ENCODE measurements at regions not wholly inside any gene's neighbourhood (a gene's known extent, or its start where the extent isn't known, plus 50 kb on each side); places are given as distances from the start of the nearest gene placed in this dataset.
A peak's percentile ranks its signal among the peaks of the same experiment; 100 is the strongest.

DNA sequence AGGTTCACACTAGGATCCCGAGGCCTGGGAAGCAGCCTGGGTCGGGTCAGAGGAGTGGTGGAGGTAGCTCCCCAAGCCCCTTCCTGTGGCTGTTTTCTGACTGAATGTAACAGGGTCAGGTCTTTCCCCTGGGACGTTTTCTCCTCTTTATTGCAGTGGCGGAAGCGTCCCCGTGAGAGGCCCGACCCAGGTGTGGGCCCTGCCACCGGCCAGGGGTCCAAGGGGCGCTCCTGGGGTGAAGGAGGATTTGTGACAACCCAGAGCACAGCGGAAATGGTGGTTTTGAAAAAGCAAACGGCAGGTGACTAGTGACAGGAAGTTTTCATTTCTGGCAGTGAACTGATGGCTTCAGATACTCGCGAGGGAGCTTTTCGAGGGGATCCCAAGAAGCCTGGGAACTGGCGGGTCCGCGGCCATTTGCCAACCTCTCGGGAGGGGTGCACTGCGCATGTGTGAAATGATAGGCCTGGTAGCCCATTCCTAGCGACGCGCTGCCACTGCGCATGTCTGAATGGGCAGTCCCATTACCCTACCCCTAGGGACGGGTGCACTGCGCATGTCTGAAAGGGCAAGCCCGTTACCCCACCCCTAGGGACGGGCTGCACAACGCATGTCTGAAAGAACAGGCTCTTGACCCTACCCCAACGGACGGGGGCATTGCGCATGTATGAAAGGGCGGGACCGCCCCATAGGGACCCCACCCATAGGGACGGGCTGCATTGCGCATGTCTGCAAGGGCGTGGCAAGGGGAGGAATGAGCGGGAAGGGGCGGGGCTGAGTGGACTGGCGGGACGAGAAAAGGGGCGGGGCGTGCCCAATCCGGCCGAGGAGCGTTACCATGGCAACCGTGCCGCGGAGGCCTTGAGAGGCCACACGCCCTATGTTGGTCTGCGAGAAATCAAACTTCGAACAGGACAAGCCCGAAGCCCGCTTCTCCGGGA, 1747.9 kb downstream of the TP53TG3F start (continued):
- TF ChIP-seq POLR2AphosphoS2 (IDR thresholded peaks at IDR 0.05; ENCODE audit: low read length) (no peak), ESRRA (IDR thresholded peaks at IDR 0.05; ENCODE audit: borderline replicate concordance, low read depth) (no peak), NCOA1 (IDR thresholded peaks at IDR 0.05; ENCODE audit: low read depth) (no peak), MAFK (IDR thresholded peaks at IDR 0.05; ENCODE audit: low read length) (no peak), POLR2G (IDR thresholded peaks at IDR 0.05; ENCODE audit: low read depth, low read length) (0 out of 2 replicates have a peak, but pooled peaks have one; percentile 40), MECOM (CRISPR knock-in tag; IDR thresholded peaks at IDR 0.05) (no peak), CHD2 (IDR thresholded peaks at IDR 0.05; ENCODE audit: low read depth, low read length) (no peak), JUNB (CRISPR knock-in tag; conservative IDR thresholded peaks at IDR 0.05) (no peak), ZNF316 (IDR thresholded peaks at IDR 0.05) (no peak), ADNP (tag; IDR thresholded peaks at IDR 0.05) (no peak), FUS (optimal IDR thresholded peaks at IDR 0.05; ENCODE audit: low read depth, low read length) (no peak), SPI1 (IDR thresholded peaks at IDR 0.05; ENCODE audit: borderline replicate concordance, low read depth, low read length) (no peak), POLR2H (tag; IDR thresholded peaks at IDR 0.05; ENCODE audit: low read depth) (no peak), NRF1 (conservative IDR thresholded peaks at IDR 0.05 in 1 of 2, IDR thresholded peaks at IDR 0.05 in 1 of 2) (peak; percentile 89 to 91)
- TF ChIP-seq, protein P1, sequence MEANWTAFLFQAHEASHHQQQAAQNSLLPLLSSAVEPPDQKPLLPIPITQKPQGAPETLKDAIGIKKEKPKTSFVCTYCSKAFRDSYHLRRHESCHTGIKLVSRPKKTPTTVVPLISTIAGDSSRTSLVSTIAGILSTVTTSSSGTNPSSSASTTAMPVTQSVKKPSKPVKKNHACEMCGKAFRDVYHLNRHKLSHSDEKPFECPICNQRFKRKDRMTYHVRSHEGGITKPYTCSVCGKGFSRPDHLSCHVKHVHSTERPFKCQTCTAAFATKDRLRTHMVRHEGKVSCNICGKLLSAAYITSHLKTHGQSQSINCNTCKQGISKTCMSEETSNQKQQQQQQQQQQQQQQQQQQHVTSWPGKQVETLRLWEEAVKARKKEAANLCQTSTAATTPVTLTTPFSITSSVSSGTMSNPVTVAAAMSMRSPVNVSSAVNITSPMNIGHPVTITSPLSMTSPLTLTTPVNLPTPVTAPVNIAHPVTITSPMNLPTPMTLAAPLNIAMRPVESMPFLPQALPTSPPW (CRISPR knock-in tag; IDR thresholded peaks at IDR 0.05): peak; percentile 41; the same call in 1 of the 2 replicates
- TF ChIP-seq, protein P2, sequence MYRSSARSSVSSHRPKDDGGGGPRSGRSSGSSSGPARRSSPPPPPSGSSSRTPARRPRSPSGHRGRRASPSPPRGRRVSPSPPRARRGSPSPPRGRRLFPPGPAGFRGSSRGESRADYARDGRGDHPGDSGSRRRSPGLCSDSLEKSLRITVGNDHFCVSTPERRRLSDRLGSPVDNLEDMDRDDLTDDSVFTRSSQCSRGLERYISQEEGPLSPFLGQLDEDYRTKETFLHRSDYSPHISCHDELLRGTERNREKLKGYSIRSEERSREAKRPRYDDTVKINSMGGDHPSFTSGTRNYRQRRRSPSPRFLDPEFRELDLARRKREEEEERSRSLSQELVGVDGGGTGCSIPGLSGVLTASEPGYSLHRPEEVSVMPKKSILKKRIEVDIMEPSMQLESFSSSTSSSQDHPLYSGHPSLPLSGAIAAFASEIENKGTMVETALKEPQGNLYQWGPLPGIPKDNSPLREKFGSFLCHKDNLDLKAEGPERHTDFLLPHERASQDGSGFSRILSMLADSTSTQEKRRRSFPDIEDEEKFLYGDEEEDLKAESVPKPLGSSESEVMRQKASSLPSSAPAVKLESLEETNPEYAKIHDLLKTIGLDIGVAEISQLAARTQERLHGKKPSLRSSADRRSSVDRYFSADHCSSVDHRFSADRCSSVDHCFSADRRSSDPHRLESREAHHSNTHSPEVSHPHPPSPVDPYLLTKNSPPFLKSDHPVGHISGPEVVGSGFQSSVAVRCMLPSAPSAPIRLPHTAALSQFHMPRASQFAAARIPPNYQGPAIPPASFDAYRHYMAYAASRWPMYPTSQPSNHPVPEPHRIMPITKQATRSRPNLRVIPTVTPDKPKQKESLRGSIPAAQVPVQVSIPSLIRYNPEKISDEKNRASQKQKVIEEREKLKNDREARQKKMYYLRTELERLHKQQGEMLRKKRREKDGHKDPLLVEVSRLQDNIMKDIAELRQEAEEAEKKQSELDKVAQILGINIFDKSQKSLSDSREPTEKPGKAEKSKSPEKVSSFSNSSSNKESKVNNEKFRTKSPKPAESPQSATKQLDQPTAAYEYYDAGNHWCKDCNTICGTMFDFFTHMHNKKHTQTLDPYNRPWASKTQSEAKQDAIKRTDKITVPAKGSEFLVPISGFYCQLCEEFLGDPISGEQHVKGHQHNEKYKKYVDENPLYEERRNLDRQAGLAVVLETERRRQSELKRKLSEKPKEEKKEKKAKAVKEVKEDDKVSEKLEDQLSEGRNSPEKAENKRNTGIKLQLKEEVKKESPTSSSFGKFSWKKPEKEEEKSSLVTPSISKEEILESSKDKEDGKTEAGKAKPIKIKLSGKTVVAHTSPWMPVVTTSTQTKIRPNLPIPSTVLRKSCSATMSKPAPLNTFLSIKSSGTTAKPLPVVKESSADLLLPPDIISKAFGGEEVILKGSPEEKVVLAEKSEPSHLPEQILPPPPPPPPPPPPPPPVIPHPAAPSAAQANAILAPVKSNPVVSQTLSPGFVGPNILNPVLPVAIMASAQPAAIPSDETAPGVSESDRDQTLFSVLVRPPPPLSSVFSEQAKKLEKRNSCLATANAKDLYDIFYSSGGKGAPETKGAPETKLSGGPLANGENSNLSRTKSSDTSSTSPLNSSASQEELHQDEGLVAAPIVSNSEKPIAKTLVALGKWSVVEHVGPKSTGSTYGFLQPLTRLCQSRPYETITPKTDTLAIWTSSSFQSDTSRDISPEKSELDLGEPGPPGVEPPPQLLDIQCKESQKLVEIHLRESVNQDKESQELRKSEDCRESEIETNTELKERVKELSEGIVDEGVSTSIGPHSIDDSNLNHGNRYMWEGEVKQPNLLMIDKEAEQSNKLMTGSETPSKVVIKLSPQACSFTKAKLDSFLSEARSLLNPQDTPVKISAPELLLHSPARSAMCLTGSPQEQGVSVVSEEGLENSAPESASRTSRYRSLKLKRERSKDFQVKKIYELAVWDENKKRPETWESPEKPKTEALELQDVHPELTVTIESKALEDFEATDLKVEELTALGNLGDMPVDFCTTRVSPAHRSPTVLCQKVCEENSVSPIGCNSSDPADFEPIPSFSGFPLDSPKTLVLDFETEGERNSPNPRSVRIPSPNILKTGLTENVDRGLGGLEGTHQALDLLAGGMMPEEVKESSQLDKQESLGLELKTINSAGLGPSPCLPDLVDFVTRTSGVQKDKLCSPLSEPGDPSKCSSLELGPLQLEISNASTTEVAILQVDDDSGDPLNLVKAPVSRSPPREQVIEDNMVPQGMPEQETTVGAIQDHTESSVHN (IDR thresholded peaks at IDR 0.05; ENCODE audit: borderline replicate concordance in 1 of 2, low read depth in 1 of 2): no peak
- TF ChIP-seq, protein P3, sequence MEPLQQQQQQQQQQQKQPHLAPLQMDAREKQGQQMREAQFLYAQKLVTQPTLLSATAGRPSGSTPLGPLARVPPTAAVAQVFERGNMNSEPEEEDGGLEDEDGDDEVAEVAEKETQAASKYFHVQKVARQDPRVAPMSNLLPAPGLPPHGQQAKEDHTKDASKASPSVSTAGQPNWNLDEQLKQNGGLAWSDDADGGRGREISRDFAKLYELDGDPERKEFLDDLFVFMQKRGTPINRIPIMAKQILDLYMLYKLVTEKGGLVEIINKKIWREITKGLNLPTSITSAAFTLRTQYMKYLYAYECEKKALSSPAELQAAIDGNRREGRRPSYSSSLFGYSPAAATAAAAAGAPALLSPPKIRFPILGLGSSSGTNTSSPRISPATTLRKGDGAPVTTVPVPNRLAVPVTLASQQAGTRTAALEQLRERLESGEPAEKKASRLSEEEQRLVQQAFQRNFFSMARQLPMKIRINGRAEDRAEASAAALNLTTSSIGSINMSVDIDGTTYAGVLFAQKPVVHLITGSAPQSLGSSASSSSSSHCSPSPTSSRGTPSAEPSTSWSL (CRISPR knock-in tag; IDR thresholded peaks at IDR 0.05; ENCODE audit: borderline replicate concordance): no peak

All from K562 (cell line).